Left lung (tissue), 4 donors: ENCODE measurements at regions not wholly inside any gene's neighbourhood (a gene's known extent, or its start where the extent isn't known, plus 50 kb on each side); places are given as distances from the start of the nearest gene placed in this dataset.

ENCODE experiments used
- ATAC-seq: fragments of 200-7000 bp; cut with Tn5 transposase; one replicate; pipeline ENCODE4 v1.9.1; 2020; ENCODE audit warnings: moderate library complexity
- DNase-seq, 4 donors: peaks; one replicate each; pipeline ENCODE4 v3.0.0-alpha.2; 2013 to 2020
- H3K27ac ChIP-seq, 2 donors: fragments of 200-600 bp; sonication (generic) in 1 of 2; one replicate each; pipeline versions ENCODE4 v1.5.0 to v1.8.0; 2020 to 2021
- H3K27me3 ChIP-seq, 2 donors: fragments of 200-600 bp; sonication (generic) in 1 of 2; one replicate each; pipeline versions ENCODE4 v1.5.0 to v1.8.0; 2020 to 2021
- H3K36me3 ChIP-seq, 2 donors: fragments of 200-600 bp; sonication (generic) in 1 of 2; one replicate each; pipeline versions ENCODE4 v1.5.0 to v1.8.0; 2020 to 2021
- H3K4me1 ChIP-seq, 2 donors: fragments of 200-600 bp; one replicate each; pipeline ENCODE4 v1.8.0; 2021
- H3K4me3 ChIP-seq, 2 donors: fragments of 200-600 bp; sonication (generic) in 1 of 2; one replicate each; pipeline versions ENCODE4 v1.5.0 to v1.8.0; 2020 to 2021; ENCODE audit warnings: mild to moderate bottlenecking in 1 of 2
- H3K9me3 ChIP-seq, 2 donors: fragments of 200-600 bp; sonication (generic) in 1 of 2; one replicate each; pipeline versions ENCODE4 v1.5.0 to v1.8.0; 2020 to 2021
- intact Hi-C, 2 donors: fragments of 100-400 bp; cut with DNase I; formaldehyde crosslinking; loops; one replicate each; pipeline versions ENCODE4 v1.11.2 to v1.14.2; 2022
- TF ChIP-seq, protein P1 (sequence below), 2 donors: fragments of 200-600 bp; sonication (generic) in 1 of 2; IDR thresholded peaks; one replicate each; pipeline versions ENCODE4 v1.5.0 to v1.8.0; 2021; ENCODE audit warnings: antibody characterized with exemption in 2 of 2
- donor health status: DM: no; HTN: yes; CAD: no.
- donor health status: DM: no; HTN: no; CAD: no.

DNA sequence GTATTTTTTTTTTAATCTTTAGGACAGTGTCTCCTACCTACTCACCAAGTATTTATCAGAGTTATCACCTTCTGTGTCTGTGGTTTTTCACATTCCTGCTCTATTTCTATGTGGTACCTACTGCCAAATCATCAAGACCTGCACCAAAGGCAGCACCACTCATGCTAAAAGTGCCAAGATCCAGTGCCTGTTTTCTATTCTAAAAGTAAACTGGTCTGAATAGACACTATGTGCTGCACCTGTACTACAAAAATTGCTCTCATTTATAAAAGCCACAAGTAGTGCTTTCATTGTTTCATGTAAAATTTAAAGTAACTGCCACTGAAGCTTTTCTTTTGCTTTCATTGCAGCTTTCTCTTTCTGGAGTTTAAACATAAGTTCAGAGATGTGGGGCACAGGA lies 103.9 kb upstream of the GULP1 start:
- H3K4me1 ChIP-seq: no peaks in the 10 kb centered on the region
- H3K9me3 ChIP-seq: peaks cover 0 to 6% of the 10 kb centered on the region in 2 donors
- H3K4me3 ChIP-seq: no peak overlapping the region
- ATAC-seq (no peak), DNase-seq (no peak)
- no peak overlapping the region for H3K27ac ChIP-seq
- H3K36me3 ChIP-seq: no peaks in the 10 kb centered on the region
- TF ChIP-seq, protein P1, sequence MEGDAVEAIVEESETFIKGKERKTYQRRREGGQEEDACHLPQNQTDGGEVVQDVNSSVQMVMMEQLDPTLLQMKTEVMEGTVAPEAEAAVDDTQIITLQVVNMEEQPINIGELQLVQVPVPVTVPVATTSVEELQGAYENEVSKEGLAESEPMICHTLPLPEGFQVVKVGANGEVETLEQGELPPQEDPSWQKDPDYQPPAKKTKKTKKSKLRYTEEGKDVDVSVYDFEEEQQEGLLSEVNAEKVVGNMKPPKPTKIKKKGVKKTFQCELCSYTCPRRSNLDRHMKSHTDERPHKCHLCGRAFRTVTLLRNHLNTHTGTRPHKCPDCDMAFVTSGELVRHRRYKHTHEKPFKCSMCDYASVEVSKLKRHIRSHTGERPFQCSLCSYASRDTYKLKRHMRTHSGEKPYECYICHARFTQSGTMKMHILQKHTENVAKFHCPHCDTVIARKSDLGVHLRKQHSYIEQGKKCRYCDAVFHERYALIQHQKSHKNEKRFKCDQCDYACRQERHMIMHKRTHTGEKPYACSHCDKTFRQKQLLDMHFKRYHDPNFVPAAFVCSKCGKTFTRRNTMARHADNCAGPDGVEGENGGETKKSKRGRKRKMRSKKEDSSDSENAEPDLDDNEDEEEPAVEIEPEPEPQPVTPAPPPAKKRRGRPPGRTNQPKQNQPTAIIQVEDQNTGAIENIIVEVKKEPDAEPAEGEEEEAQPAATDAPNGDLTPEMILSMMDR (IDR thresholded peaks at IDR 0.05): no peak
- H3K27me3 ChIP-seq: no peaks in the 10 kb centered on the region
- intact Hi-C loops: no loop called here

DNA sequence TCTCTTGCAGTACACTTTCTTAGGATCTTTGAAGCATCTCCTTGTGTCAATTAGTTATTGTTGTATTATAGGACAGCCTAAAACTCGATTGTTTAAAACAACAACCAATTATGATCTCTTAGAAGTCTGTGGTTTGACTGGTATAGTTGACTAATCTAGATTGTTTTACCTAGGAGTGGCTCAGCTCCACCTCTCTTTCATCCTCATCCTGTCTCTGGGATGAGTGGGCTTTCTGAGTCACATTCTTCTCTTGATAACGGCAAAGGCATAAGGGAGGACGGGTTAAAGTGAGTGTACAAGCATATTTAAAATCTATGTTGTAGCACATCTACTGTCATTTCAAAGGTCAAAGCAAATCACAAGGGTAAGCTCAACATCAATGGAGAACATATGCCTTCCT lies 102.3 kb upstream of the GULP1 start:
- Histone ChIP-seq H3K27me3 (no peaks in the 10 kb centered on the region), H3K27ac (no peak overlapping the region), H3K4me3 (no peak overlapping the region), H3K4me1 (no peaks in the 10 kb centered on the region), H3K36me3 (no peaks in the 10 kb centered on the region), H3K9me3 (no peaks in the 10 kb centered on the region)
- ATAC-seq (no peak), DNase-seq (no peak)
- TF ChIP-seq, protein P1 (IDR thresholded peaks at IDR 0.05): no peak
- intact Hi-C loops: no loop called here

DNA sequence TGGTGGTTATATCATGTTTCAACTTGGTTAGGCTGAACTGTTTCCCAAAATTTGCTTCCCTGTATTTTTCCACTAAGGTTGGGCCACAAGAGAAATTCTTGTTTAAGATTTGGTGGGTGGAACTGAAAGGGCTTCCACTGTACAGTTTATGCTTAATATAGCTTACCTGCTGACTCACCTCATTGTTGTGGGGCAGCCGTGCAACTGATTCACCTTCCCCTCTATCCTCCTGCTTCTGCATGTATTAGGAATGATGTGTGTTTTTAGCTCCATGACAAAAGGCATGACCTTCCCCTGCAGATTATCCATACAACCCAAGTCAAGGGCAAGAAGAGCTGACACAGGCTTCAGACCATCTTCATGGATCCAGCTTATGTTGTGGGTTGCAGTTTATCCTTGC lies 98.4 kb upstream of the GULP1 start:
- Histone ChIP-seq H3K36me3 (no peaks in the 10 kb centered on the region), H3K27me3 (no peaks in the 10 kb centered on the region), H3K4me3 (no peak overlapping the region), H3K27ac (no peak overlapping the region), H3K4me1 (no peaks in the 10 kb centered on the region), H3K9me3 (no peaks in the 10 kb centered on the region)
- TF ChIP-seq, protein P1 (IDR thresholded peaks at IDR 0.05): no peak
- ATAC-seq: no peak
- DNase-seq: no peak
- intact Hi-C loops: no loop called here

DNA sequence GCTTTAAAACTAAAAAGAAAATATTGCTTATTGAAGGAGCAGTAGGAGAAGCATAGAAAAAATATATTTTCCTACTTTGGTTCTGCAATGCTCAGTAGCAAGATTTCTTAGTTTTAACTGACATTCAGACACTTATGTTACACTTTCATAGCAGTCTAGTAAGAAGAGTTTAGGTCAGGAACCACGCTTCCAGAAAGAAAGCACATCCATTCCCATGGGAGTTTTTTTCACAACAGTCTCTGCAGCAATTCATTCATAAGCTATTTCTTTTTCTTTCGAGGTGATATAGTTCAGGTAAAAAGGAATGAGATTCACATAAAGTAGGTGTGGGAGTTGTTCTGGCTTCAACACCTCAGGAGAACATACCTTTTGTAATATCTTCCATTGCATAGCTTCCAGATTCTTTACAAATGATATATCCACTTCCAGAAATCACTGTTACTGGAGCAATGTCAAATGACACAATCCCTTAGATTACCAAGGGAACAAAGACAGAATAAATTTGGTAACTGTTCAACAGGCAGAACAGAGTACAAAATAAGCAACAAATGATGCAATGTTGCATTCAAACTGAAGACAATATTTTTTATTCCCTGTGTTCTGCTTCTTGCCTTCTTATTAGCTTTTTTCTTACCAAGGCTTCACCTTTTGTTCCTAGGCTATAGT lies 95.2 kb upstream of the GULP1 start:
- ATAC-seq: no peak

DNA sequence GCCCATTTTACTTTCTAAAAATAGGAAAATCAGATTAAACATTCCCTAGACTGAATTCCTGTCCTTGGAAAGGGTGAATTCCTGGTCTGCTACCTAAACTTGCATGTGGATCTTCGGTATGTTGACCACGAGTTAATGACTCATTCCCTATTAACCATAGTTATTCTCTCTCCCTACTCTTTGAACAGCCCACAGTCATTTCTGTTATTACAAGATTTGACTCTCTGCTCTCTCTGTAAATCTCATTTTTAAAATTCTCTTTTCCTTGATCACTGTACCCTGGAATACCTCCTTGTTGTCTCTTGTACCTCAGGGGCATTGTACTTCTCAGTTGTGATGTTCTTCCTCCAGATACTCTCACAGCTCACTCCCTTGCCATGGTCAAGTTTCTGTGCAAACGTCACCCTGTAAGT lies 92.0 kb upstream of the GULP1 start:
- TF ChIP-seq, protein P1 (IDR thresholded peaks at IDR 0.05): no peak
- intact Hi-C loops: no loop called here
- no peaks in the 10 kb centered on the region for H3K27me3 ChIP-seq
- no peak overlapping the region for H3K4me3 ChIP-seq
- H3K9me3 ChIP-seq: no peaks in the 10 kb centered on the region
- ATAC-seq: no peak
- H3K4me1 ChIP-seq: no peaks in the 10 kb centered on the region
- DNase-seq: no peak
- H3K27ac ChIP-seq: no peak overlapping the region
- H3K36me3 ChIP-seq: no peaks in the 10 kb centered on the region

More for the DNA sequence above, 95.2 kb upstream of the GULP1 start:
- intact Hi-C loops: no loop called here
- no peaks in the 10 kb centered on the region for H3K4me1 ChIP-seq
- H3K27ac ChIP-seq: no peak overlapping the region
- no peak for DNase-seq
- no peaks in the 10 kb centered on the region for H3K36me3 ChIP-seq
- no peaks in the 10 kb centered on the region for H3K9me3 ChIP-seq
- TF ChIP-seq, protein P1 (IDR thresholded peaks at IDR 0.05): no peak
- no peak overlapping the region for H3K4me3 ChIP-seq
- no peaks in the 10 kb centered on the region for H3K27me3 ChIP-seq
